ENCODE measurements at regions not wholly inside any gene's neighbourhood (a gene's known extent, or its start where the extent isn't known, plus 50 kb on each side); places are given as distances from the start of the nearest gene placed in this dataset.
A peak's percentile ranks its signal among the peaks of the same experiment; 100 is the strongest.

DNA sequence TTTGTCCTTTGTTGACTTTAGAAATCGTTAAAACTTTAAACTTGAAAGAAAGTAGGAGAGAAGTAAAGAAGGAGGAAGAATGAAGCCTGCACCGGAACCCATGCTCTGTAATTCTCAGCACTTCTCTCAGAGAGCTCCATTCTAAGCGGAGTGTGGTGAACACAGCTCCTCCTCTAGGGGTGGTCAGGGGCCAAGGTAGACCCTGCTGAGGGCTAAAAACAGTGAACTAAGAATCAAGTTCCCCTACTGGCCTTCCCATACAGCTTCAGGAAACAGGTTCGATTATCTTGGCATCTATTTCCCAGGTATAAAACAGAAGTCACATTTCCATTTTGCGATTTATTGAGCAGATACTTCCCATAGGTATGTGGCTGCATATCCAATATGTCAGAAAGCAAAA, 92.7 kb upstream of the ASAP2 start:
- no peak overlapping the region for H3K27ac ChIP-seq
- H3K4me3 ChIP-seq = no peak overlapping the region
- no peak overlapping the region for H3K9ac ChIP-seq
- no peaks in the 10 kb centered on the region for H3K9me3 Mint-ChIP-seq
- H3K4me1 ChIP-seq = peaks cover 11% of the 10 kb centered on the region
- no peak overlapping the region for H3K4me3 Mint-ChIP-seq
- H3K27me3 ChIP-seq = no peaks in the 10 kb centered on the region
- H2AFZ ChIP-seq (replicated peaks) = peak overlapping the region; percentile 57
- peaks cover 17% of the 10 kb centered on the region for H3K4me1 Mint-ChIP-seq
- DNase-seq (ENCODE audit: low spot score) = no peak
- H3K27ac Mint-ChIP-seq = peak overlapping the region; percentile 2
- H3K4me2 ChIP-seq = peak overlapping the region; percentile 11
- H4K20me1 ChIP-seq (ENCODE audit: low read depth) = no peaks in the 10 kb centered on the region
- H3K36me3 ChIP-seq = no peaks in the 10 kb centered on the region
- H3F3A ChIP-seq (ENCODE audit: low read depth) = peaks cover 12% of the 10 kb centered on the region
- TF ChIP-seq, protein P1, sequence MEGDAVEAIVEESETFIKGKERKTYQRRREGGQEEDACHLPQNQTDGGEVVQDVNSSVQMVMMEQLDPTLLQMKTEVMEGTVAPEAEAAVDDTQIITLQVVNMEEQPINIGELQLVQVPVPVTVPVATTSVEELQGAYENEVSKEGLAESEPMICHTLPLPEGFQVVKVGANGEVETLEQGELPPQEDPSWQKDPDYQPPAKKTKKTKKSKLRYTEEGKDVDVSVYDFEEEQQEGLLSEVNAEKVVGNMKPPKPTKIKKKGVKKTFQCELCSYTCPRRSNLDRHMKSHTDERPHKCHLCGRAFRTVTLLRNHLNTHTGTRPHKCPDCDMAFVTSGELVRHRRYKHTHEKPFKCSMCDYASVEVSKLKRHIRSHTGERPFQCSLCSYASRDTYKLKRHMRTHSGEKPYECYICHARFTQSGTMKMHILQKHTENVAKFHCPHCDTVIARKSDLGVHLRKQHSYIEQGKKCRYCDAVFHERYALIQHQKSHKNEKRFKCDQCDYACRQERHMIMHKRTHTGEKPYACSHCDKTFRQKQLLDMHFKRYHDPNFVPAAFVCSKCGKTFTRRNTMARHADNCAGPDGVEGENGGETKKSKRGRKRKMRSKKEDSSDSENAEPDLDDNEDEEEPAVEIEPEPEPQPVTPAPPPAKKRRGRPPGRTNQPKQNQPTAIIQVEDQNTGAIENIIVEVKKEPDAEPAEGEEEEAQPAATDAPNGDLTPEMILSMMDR (IDR thresholded peaks at IDR 0.05) = peak; percentile 6
- TF ChIP-seq EZH2 (IDR thresholded peaks at IDR 0.05) = no peak
- no peaks in the 10 kb centered on the region for H3K79me2 ChIP-seq (ENCODE audit: low read depth)
- peaks cover 11% of the 10 kb centered on the region for H3K27me3 Mint-ChIP-seq (ENCODE audit: insufficient read depth, low read depth)
- H3K36me3 Mint-ChIP-seq = no peaks in the 10 kb centered on the region
- H3K9me3 ChIP-seq (ENCODE audit: low read depth) = no peaks in the 10 kb centered on the region

DNA sequence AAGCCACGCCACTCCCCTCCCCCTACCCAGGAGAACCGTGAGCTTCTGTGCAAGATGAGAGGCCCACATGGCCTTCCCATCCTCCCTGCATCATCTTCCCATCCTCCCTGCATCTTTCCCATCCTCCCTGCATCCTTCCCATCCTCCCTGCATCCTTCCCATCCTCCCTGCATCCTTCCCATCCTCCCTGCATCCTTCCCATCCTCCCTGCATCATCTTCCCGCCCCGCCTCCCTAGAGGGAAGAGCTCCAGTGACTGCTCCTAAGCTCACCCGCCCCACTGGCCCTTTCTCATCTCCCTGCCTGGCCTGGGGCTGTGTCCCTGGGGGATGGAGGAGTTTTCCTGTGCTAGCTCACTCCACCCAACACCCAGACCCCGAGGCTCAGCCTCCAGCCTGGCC, 93.3 kb upstream of the ASAP2 start:
- peaks cover 21% of the 10 kb centered on the region for H3K4me1 Mint-ChIP-seq
- Histone ChIP-seq H3K4me2 (no peak overlapping the region), H3K27ac (no peak overlapping the region), H2AFZ (replicated peaks) (peak overlapping the region; percentile 57), H3K4me3 (no peak overlapping the region), H3K36me3 (no peaks in the 10 kb centered on the region), H4K20me1 (ENCODE audit: low read depth) (no peaks in the 10 kb centered on the region), H3F3A (ENCODE audit: low read depth) (peaks cover 12% of the 10 kb centered on the region), H3K27me3 (no peaks in the 10 kb centered on the region), H3K4me1 (peaks cover 11% of the 10 kb centered on the region), H3K9me3 (ENCODE audit: low read depth) (no peaks in the 10 kb centered on the region), H3K9ac (no peak overlapping the region), H3K79me2 (ENCODE audit: low read depth) (no peaks in the 10 kb centered on the region)
- TF ChIP-seq, protein P1 (IDR thresholded peaks at IDR 0.05) = no peak
- no peak for TF ChIP-seq EZH2phosphoT487 (IDR thresholded peaks at IDR 0.05)
- TF ChIP-seq EZH2 (IDR thresholded peaks at IDR 0.05) = no peak
- H3K9me3 Mint-ChIP-seq = no peaks in the 10 kb centered on the region
- no peak overlapping the region for H3K27ac Mint-ChIP-seq
- no peak for DNase-seq (ENCODE audit: low spot score)
- peaks cover 14% of the 10 kb centered on the region for H3K27me3 Mint-ChIP-seq (ENCODE audit: insufficient read depth, low read depth)
- H3K4me3 Mint-ChIP-seq = no peak overlapping the region
- no peaks in the 10 kb centered on the region for H3K36me3 Mint-ChIP-seq

DNA sequence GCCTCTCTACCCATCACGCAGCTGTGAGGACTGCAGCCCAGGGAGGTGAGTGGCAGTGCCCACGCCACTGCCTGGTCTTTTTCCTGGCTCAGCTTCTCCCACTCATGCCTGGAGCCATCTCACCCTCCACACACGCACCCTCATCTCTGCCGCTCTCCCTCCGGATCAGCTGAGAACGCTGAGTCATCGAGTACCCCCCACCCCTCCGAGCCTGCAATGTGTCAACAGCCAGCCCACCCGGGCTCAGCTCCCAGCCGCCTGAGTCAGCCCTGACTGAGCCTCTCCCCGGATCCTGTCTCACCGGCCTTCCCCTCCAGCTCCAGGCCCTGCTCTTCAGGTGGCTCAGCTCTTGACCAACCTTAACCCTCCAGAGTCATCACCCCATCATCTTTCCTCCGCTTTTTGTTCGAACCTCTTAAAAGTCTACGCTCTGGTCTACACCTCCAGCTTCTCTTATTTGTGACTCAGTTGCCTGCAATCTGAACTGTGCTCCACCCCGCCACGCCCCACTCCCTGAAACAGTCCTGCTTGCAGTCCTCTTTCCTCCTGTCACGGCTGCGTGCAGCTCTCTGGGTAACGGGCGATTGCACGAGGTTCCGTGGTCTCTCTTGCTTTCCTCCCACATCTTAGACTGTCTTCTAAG, 94.4 kb upstream of the ASAP2 start:
- Mint-ChIP-seq H3K9me3 (no peaks in the 10 kb centered on the region), H3K4me1 (peaks cover 27% of the 10 kb centered on the region), H3K27ac (peak overlapping the region; percentile 4), H3K27me3 (ENCODE audit: insufficient read depth, low read depth) (peaks cover 14% of the 10 kb centered on the region), H3K4me3 (no peak overlapping the region), H3K36me3 (no peaks in the 10 kb centered on the region)
- H3K36me3 ChIP-seq = no peaks in the 10 kb centered on the region
- no peaks in the 10 kb centered on the region for H4K20me1 ChIP-seq (ENCODE audit: low read depth)
- no peaks in the 10 kb centered on the region for H3K79me2 ChIP-seq (ENCODE audit: low read depth)
- no peaks in the 10 kb centered on the region for H3K9me3 ChIP-seq (ENCODE audit: low read depth)
- no peak overlapping the region for H3K27ac ChIP-seq
- no peak for TF ChIP-seq EZH2phosphoT487 (IDR thresholded peaks at IDR 0.05)
- TF ChIP-seq, protein P1 (IDR thresholded peaks at IDR 0.05) = no peak
- TF ChIP-seq EZH2 (IDR thresholded peaks at IDR 0.05) = no peak
- DNase-seq (ENCODE audit: low spot score) = no peak
- no peak overlapping the region for H3K4me2 ChIP-seq
- no peak overlapping the region for H3K9ac ChIP-seq
- H3K4me1 ChIP-seq = peaks cover 11% of the 10 kb centered on the region
- H2AFZ ChIP-seq (replicated peaks) = no peak overlapping the region
- peaks cover 12% of the 10 kb centered on the region for H3F3A ChIP-seq (ENCODE audit: low read depth)
- no peaks in the 10 kb centered on the region for H3K27me3 ChIP-seq
- H3K4me3 ChIP-seq = no peak overlapping the region
